Retinal pigment epithelial cell (primary cell): ENCODE measurements at regions not wholly inside any gene's neighbourhood (a gene's known extent, or its start where the extent isn't known, plus 50 kb on each side); places are given as distances from the start of the nearest gene placed in this dataset.

Experiments used
- DNase-seq: peaks from one replicate; pipeline ENCODE4 v3.0.0-alpha.2; 2010; ENCODE audit warnings: low read depth
- H3K4me3 ChIP-seq: 2 replicates; pipeline ENCODE4 v1.5.1; 2011; ENCODE audit warnings: mild to moderate bottlenecking, low read length, control low read depth, moderate library complexity
- TF ChIP-seq, protein P1 (sequence below): conservative IDR thresholded peaks from 2 replicates; pipeline ENCODE4 v1.5.1; 2011; ENCODE audit warnings: low read depth, low read length, control low read depth, inconsistent platforms

DNA sequence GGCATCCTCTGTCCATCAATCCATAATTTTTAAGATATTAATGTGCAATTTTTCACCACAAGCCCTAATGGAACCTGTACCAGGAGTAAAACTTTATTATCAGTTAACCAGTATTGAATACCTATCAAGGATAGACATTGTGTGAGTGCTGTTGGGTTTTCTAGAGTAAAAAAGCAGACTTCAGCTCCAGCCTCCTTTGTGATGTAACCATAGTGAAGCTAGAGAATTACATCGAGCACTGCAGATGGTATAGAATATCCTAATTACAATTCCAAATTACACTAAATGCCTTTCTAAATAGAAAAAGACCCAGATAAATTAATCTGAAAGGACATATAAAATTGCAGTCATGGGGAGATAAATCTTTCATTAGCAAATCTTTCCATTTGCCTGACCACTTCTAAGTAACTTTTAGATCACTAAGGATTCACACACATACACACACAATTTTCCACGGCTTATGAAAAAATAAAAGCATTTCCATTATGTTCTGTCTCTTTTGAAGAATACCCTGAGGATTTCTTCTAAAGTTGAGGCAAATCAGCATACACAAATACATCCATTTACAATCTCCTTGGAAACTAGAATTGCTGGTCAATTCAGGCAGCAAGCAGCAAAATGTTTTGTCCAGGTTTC lies 117.1 kb upstream of the TANK start:
- no peak for DNase-seq
- no peak overlapping the region for H3K4me3 ChIP-seq
- TF ChIP-seq, protein P1, sequence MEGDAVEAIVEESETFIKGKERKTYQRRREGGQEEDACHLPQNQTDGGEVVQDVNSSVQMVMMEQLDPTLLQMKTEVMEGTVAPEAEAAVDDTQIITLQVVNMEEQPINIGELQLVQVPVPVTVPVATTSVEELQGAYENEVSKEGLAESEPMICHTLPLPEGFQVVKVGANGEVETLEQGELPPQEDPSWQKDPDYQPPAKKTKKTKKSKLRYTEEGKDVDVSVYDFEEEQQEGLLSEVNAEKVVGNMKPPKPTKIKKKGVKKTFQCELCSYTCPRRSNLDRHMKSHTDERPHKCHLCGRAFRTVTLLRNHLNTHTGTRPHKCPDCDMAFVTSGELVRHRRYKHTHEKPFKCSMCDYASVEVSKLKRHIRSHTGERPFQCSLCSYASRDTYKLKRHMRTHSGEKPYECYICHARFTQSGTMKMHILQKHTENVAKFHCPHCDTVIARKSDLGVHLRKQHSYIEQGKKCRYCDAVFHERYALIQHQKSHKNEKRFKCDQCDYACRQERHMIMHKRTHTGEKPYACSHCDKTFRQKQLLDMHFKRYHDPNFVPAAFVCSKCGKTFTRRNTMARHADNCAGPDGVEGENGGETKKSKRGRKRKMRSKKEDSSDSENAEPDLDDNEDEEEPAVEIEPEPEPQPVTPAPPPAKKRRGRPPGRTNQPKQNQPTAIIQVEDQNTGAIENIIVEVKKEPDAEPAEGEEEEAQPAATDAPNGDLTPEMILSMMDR, result no peak

DNA sequence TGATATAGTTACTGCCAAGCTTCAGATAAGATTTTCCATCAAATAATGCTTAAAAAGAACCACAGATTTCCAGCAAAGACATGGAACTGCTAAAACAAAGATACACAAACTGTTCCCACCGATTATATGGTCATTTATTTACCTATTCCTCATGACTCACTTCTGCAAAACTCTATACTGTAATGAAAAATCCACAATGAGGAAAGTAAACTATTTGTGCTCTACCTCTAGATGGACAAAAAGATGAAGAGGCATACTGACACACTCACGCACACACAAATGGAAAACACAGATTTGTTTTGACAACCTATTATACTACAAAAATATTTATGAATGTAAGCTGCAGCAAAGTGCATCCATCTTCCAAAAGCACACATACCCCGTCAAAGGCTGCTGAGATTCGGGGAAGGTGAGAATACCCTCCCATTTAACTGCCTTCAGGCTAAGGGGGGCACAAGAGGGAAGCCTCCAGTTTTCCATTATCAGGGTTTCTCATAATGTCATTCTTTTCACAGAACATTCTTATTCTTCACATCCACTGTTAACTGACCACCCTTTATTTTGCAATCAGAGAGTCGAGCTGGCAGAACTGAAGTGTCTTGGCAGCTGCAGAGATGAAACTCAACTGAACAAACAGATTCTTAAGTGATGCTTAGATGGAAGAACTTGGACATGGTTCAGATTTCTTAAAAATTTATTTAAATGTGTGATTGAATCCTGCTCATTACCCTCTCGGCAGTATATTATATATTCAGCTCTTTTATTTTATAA lies 115.9 kb upstream of the TANK start:
- TF ChIP-seq, protein P1, result no peak
- DNase-seq, result no peak

DNA sequence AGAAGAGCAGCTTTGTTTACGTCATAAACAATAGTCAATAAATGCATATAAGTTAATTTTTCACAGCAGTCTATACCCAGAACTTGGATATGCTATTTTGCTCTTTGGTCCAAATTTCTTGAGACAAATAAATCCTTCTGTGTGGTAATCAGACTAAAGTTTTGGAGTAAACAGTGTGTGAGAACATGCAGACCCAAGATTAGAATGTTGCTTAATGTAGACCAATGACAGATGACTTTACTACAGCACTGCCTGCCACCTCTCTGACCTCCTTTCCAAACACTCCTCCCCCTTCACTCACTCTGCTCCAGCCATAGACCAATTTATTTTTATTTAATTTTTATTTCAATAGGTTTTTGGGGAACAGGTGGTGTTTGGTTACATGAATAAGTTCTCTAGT lies 115.3 kb upstream of the TANK start:
- TF ChIP-seq, protein P1, result no peak
- no peak overlapping the region for H3K4me3 ChIP-seq
- DNase-seq, result no peak

More for the DNA sequence above, 115.9 kb upstream of the TANK start:
- no peak overlapping the region for H3K4me3 ChIP-seq

DNA sequence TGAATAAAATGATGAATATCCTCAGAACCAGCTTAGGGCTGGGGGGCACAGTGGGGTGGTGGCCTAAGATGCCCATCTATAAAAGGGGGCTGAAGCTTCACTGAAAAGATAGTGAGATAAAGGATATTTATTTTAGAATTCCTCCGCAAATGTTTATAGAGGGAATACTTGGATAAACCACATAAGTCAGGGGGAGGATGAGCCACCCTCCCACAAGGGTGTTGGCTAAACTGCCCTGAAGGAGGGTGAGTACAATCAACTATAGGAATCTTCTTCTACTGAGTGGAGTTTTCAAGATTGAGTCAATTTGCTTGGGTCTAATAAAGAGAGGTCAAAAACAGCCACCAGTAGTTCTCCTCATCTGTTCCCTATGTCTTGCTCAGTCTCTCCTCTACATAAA lies 114.5 kb upstream of the TANK start:
- no peak for DNase-seq
- H3K4me3 ChIP-seq, result no peak overlapping the region

DNA sequence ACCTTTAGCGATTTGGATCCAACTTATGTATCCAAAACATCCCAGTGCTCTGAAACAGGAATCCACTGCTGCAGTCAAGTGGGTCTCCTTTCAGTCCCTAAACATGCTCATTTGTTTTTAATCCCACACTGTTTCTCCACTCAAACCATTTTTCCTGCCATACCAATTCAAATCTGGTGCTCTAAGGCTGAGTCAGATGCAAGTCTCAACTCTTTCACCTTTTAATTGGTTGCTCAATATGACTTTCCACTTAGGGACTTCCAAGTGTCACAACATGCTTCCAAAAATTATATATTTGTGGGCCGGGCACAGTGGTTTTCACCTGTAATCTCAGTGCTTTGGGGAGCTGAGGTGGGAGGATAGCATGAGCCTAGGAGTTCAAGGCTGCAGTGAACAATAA lies 113.4 kb upstream of the TANK start:
- no peak for DNase-seq
- TF ChIP-seq, protein P1, result no peak
- H3K4me3 ChIP-seq, result no peak overlapping the region

More for the DNA sequence above, 114.5 kb upstream of the TANK start:
- TF ChIP-seq, protein P1, result no peak

DNA sequence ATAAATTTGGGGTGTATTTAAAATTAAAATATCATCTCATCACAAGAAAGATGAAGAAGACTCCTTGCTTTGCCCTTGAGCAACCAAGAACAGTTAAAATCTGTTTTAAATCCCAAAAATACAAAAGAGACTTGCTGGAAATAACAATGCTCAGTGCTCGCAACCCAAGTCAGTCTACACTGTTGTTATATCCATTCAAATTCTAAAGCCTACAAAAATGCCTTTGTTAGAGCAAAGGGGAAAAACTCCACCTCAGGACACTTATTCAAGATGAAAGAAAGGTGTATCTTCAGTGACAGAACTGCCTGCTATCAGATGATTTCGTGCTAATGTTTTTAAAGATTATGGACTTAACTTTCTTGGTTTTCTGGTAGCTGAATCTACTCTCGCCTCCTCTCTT lies 111.9 kb upstream of the TANK start:
- DNase-seq, result no peak
- TF ChIP-seq, protein P1, result no peak
- no peak overlapping the region for H3K4me3 ChIP-seq

DNA sequence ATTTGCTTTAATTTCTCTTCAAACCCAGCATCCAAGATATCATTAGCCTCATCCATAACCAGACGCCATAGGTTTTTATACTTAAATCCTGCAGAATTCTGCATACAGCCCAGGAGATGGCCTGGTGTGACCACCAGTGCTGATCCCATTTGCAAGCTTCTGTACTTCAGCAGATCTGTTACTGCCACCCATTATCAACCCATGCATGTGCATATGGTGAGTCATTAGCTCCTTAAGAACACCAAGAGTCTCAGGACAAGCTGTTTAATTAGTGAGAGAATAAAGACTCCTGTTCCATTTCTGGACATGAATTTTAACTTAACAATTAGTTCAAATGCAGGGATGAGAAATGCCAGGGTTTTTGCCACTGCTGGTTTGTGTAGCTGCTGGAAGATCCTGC lies 110.7 kb upstream of the TANK start:
- no peak for DNase-seq
- TF ChIP-seq, protein P1, result no peak
- no peak overlapping the region for H3K4me3 ChIP-seq
